UCSD-AML1 (cell line): ENCODE measurements at regions not wholly inside any gene's neighbourhood (a gene's known extent, or its start where the extent isn't known, plus 50 kb on each side); places are given as distances from the start of the nearest gene placed in this dataset.
"Not testable (repeated sequence)": the region's sequence is repeated elsewhere in the genome, so short reads cannot be mapped to it uniquely, and the experiment has no call there.

Experiments
- DNase-seq: peaks from one replicate; lab custom pipeline; 2025; ENCODE audit not compliant: unreplicated experiment; lab: John Stamatoyannopoulos, UW

DNA sequence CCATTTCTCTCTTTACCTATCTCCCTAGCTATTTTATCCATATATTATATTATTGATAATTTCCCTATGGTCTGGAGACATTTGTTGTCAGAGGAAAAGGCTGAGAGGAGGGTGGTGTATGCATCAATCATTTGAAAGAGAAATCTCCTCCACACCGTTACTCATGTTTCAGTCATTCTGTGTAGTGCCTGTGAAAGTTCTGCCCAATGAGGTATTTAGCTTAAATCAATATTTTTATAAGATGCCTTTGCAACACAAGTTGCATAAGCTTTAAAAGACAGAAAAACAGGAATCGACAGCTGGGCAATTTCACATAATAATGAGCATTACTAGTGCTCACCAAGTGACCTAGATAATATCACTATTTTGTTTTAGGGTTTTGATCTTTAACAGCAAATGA is 363.7 kb upstream of the FSIP2 start:
- no peak for DNase-seq

DNA sequence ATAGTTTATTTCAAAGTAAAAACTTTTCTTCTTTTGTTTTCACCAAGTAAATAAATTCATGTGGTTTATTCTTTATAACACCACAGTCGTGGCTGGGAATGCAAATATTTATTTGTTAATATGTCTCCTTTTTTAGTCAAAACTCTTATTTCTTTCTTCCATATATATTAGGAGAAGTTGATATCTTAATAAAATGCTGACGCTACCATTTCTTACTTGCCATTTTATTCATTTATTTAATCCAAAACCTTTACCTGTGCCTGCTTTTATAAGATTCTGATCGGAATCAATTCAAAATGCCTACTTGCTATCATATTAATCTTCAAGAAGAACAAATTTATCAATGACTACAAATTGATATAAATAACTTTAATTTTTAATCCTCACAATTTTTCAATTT is 362.9 kb upstream of the FSIP2 start:
- DNase-seq, result no peak

DNA sequence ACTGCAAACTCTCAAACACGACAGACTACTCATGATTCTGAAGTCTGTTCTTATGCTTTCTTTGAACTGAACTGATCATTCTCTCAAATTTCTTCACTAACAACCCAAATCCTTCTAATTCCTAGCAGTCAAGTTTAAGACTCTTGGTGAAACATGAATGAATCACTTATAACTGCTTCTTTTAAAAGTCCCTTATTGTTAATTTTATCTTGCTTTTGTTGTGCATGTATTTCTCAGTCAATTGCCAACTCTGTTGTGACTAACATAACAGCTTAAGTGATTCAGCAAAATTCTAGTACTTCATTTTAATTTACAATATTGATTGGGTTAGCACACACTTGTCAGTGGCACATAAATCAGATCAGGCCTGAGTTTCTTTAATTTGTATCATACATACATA is 357.0 kb upstream of the FSIP2 start:
- no peak for DNase-seq

DNA sequence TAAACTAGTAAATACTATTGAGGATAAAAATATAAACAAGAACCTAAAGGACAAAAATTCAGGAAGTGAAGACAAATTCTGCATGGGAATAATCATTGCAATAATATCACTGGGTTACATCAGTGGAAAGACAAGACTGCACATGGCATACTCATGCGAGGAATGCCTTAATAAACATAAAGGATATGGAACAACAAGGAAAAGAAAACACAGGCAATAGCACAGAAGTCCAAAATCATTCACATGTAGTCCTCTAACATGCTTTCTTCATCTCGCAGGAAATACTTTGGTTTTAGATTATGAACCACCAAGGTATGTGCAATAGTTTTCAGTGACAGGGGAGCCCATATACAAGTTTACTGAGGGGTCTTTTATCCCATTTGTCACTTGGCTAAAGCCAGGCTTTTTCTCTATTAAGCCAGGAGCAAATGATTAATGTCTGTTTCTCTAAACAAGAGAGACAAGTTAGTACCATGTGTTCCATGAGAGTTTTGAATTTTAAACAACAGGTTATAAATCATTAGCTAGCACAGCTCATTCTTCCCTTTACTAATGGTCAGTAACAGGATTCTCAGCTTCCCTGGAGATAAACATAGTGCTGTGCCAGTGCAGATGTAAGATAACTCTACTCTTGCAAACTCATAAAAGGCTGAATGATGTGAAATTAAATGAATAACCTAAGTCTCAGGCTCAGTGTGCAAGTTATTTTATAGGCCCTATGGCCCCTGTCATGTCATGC is 353.6 kb upstream of the FSIP2 start:
- DNase-seq, result no peak

DNA sequence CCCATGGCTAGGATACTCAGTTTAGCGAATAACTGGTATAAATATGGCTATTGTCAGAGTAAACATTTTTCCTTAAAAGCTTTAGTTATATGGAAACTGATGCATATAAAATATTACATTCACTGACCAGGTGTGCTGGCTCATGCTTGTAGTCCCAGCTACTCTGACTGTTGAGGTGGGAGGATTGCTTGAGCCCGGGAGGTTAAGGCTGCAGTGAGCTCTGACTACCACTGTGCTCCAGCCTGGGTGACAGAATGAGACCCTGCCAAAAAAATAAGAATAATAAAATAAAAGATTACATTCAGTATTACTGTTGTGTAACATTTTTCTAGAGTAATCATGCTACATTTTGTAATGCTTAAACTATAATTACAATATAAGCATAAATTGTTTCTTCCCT is 350.4 kb upstream of the FSIP2 start:
- DNase-seq, result no peak

DNA sequence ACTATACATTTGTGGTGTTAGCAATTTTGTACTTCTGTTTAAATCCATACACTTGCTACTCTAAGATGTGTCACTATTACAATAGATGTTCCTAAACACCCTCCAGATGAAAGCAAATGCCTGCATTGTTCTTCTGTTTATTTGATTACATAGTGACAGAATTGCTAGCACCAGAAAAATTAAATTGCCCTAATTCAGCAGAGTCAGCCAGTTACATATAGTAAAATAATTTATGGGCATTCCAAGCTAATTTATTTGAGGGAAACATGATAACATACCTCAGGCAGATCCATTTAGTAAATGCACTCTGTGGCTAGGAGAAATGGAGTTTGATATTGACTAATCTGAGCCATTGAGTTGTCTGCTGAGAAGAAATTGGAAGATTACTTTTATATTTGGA is 347.1 kb upstream of the FSIP2 start:
- DNase-seq, result no peak

DNA sequence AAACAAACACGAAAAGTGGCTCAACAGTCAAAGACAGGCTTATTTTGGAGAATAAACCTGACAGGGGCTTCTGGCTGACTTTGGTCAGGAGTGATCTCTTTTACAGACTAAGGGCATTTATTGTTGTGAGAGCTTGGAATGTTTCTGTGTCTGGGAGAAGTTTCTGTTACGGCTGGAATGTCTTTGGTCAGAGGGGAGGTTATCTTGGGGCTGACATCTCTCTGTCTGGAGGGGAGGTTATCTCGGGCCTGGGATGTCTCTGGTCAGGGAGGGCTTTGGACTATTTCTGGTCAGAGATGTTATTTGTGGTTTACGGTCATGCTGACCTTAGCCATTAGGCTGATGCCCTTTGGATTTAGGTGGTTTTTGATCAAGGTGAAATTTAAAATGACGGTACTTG is 345.5 kb upstream of the FSIP2 start:
- DNase-seq, result no peak

DNA sequence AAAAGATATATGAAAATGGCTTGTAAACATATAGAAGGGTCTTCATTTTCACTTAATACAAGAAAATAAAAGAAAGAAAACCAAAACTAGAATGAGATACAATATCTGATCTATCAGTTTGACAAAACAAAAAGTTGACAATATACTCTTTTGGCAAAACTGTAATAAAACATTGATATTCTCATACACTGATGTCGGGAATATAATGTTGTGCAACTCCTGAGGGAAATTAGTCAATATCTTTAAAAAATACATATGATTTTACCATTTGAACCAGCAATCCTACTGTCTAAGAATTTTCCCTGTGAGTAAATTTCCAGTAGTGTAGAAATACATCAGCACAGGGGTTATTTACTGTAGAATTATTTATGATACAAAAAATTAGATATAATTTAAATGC is 336.1 kb upstream of the FSIP2 start:
- DNase-seq, result no peak

DNA sequence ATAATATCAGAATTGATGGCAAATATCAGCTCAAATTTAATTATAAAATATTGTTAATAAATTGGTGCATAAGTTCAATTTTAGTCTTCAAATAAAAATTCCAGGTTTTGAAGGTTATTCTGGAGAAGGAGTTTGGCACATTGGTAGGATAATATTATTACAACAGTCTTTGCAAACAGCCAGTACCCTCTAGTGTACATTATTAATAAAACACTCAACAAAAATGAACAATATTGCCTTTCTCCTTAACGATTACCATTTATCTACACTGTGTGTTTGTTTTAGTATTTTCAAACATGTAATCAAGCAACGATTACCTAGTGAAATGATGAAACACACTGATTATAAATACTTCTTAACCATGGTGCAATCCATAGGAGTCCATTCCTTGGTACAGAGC is 334.0 kb upstream of the FSIP2 start:
- DNase-seq, result no peak

DNA sequence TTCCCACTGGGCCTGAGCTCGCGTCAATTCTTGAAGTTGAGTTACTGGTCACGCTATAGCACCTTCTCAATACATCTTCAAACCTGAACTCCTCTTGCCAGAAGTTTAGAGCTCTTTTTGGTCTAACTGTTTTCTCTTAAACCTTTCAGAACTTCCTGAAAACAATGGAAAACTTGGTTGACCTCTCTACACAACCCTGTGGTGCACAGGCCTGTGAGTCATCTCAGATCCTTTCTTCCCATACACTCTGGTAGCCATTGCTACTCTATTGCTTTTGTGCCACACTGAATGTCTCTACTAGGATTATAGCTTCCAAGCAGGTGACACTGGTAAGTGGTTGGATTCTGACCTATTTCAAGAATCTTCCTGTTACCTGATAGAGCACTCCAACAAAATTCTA is 321.5 kb upstream of the FSIP2 start:
- DNase-seq, result no peak

DNA sequence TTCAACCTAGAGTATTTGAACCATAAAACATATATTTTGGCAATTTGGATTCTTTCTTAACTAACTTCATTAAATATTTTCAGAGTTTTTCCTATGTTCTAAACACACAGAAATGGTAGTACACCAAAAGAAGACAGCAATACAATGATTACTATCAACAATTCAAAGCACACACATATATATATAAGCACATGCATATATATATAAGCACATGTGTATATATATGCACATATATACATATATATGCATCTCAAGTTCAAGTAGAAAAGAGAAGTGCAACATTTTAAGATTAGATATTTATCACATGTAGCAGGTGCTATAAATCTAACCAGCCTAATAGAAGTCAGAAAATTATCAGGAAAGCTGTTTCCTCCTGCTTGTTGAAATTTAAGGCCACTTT is 320.9 kb upstream of the FSIP2 start:
- DNase-seq, result no peak

DNA sequence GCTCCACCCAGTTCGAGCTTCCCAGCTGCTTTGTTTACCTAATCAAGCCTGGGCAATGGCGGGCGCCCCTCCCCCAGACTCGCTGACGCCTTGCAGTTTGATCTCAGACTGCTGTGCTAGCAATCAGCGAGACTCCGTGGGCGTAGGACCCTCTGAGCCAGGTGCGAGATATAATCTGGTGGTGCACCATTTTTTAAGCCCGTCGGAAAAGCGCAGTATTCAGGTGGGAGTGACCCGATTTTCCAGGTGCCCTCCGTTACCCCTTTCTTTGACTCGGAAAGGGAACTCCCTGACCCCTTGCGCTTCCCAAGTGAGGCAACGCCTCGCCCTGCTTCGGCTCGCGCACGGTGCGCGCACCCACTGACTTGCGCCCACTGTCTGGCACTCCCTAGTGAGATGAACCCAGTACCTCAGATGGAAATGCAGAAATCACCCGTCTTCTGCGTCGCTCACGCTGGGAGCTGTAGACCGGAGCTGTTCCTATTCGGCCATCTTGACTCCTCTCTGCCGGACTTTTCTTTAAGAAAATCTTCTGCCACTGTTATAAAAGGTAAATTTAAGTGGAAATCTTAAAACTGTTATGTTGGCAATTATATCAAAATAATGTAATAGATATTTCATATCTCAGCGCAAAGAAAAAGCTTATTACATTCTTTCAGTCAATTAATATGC is 313.5 kb upstream of the FSIP2 start:
- DNase-seq, result not testable (repeated sequence)

DNA sequence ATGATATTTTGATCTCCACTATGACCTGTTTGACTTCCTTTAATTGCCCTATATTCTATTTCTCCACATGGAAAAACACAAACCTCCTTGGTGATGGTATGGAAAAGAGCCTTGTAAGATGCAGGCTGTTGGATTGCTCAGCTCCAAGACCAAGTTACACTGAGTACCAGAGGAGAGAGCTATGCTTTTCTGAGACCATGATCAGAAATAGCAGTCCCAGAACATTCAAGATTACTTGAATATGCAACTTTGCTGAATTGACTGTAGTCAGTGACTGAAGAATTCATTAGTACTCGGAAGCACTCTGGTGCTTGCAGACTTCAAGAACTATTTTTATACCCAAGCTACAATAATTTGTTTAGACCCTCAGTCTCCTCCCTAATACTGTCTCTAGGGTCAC is 310.6 kb upstream of the FSIP2 start:
- DNase-seq, result no peak

DNA sequence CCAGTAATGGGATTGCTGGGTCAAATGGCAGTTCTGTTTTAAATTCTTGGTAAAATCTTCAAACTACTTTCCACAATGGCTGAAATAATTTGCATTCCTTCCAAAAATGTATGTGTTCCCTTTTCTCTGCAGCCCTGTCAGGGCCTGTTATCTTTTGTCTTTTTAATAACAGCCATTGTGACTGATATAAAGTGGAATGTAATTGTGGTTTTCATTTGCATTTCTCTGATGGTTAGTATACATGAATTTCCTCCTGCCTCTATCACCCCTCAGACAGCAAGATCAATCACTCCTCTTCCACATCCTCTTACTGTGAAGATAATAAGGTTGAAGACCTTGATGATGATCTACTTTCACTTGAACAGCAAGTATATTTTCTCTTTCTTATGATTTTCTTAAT is 304.8 kb upstream of the FSIP2 start:
- DNase-seq, result no peak

DNA sequence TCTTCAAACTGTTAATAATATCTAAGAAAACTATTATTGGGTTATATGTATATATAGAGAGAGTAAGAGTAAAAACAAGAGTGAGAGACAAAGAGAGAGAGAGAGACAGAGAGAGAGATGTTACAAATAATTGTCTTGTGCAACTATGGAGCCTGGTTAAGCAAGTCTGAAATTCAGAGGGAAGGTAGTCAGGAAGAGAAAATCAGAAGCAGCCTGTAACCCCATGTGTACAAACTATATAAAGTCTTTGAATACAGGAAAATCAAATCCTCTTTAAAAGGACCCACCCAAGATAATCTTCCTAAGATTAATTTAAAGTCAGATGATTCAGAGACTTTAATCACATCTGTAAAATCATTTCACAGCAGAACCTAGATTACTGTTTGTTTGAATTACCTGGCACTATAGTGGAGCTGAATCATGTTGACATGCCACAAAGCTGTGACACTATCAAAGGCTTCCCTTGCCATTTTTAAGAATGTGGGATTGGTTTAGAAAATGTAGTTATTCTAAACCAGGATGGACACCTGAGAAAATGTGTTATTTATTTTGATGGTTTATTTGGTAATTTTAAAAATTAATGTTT is 301.7 kb upstream of the FSIP2 start:
- DNase-seq, result no peak

DNA sequence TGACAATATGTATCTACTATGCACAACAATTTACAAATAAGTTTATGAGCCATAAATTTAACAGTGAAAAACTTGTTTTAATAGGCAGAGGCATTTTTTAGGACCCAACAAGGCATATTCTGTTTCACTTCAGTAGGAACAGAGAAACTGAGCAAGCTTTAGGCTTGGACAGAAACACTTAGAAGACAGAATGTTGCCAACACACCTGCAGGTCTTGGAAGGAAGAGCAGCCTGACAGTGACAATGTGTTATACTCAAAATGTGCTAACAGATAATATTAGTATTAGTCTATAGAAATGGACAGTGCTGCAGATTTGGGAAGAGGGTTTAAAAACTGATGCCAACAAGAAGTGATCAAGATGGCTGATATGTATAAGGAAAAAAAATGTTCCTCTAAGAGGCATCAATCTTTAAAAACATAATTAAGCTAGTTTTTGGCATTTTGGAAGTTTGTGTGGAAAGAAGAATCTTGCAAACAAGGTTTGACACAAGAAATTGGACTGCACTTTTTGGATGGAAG is 297.1 kb upstream of the FSIP2 start:
- DNase-seq, result no peak

DNA sequence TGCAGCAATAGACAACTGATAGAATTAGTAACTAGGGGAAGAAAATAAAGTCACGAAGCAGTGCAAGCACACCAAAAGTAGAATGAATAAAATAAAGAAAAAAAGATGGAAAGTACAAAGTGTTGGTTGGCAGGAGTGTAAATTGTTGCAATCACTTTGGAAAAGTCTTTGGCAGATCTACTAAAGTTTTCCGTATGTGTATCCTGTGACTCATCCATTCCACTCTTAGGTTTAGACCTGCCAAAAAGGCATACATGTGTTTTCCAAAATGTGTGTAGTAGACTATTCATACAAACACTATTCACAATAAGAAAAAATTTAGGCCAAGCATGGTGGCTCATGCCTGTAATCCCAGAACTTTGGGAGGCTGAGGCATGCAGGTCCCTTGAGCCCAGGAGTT is 282.1 kb upstream of the FSIP2 start:
- no peak for DNase-seq

DNA sequence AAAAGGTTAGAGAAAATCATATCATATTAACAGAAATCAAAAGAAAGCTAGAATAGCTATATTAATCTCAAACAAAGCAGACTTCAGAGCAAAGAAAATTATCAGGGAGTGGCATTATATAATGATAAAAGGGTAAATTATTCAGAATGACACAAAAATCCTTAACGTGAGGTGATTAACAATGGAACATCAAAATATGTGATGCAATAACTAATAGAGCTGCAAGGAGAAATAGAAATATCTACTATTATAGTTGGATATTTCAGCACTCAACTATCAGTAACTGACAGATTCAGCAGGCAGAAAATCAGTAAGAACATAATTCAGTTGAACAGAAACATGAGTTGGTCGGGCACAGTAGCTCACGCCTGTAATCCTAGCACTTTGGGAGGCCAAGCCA is 275.1 kb upstream of the FSIP2 start:
- DNase-seq, result no peak

DNA sequence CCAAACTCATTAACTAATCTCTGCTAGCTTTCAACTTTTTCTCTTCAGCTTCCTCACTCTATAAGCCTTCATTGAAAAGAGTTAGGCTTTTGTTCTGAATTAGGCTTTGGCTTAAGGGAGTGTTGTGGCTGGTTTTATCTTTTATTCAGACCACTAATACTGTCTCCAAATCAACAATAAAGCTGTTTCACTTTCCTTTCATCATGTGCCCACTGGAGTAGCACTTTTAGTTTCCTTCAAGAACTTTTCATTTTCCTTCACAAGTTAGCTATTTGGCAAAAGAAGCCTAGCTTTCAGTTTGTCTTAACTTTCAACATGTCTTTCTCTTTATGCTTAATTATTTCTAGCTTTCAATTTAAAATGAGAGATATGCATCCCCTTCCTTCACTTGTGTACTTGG is 271.7 kb upstream of the FSIP2 start:
- DNase-seq, result no peak

DNA sequence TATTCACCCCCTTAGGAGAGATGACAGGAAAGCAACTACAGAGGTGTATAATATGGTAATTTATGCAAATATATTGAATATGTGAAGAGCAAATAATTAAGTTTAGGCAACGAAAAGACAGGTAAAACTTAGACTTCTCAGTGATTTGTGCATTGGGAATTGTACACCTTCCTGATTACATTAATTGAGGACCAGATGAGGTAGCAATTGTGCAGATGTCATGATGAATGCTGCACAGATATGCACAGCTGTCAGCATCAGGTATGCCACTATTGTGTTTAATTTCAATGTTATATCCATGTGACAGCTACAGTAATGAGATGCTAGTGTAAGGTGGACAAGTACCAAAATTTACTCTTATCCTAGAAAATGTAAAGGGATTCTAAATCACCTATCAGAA is 267.2 kb upstream of the FSIP2 start:
- DNase-seq, result no peak

DNA sequence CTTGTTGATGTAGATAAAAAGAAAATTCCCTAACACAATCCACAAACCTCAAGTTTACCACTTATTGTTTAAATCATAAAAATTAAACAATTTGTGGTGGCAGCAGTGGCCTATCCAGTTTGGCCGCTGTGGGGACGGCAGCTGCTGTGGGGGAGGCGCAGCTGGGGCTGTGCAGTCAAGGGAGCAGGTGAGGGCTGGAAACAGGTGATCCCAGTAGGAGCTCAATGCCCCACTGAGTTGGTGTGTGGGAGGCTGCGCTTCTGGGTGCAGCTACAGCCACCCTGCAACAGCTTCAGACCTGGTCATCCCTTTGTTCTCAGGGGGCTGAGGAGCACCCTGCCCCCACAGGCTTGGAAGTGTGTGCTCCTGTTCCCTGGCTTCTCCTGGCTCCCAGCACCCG is 266.0 kb upstream of the FSIP2 start:
- DNase-seq, result no peak

DNA sequence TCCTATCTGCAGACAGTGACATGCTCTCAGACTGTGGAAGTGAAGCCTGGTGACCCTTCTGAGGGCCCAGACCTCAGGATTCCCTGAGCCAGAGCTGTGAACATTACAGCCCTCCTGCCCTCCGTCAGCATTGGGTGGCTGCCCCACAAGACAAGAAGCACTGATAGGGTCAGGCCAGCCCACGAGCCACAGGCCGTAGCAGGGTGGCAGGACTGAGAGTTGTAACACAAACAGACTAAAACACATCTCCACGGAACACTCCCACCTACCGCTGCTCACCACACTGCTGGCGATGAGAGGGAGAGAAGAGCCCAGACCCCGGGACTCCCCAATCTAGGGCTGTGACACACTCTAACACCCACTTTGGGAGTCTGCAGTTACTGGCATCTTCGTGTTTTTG is 264.8 kb upstream of the FSIP2 start:
- DNase-seq, result no peak
